Right kidney (tissue), 1 donor: ENCODE measurements at regions not wholly inside any gene's neighbourhood (a gene's known extent, or its start where the extent isn't known, plus 50 kb on each side); places are given as distances from the start of the nearest gene placed in this dataset.
"Not testable (repeated sequence)": the region's sequence is repeated elsewhere in the genome, so short reads cannot be mapped to it uniquely, and the experiment has no call there.

Source experiments
- DNase-seq: peaks from one replicate; pipeline ENCODE4 v3.0.0-alpha.2; 2016

DNA sequence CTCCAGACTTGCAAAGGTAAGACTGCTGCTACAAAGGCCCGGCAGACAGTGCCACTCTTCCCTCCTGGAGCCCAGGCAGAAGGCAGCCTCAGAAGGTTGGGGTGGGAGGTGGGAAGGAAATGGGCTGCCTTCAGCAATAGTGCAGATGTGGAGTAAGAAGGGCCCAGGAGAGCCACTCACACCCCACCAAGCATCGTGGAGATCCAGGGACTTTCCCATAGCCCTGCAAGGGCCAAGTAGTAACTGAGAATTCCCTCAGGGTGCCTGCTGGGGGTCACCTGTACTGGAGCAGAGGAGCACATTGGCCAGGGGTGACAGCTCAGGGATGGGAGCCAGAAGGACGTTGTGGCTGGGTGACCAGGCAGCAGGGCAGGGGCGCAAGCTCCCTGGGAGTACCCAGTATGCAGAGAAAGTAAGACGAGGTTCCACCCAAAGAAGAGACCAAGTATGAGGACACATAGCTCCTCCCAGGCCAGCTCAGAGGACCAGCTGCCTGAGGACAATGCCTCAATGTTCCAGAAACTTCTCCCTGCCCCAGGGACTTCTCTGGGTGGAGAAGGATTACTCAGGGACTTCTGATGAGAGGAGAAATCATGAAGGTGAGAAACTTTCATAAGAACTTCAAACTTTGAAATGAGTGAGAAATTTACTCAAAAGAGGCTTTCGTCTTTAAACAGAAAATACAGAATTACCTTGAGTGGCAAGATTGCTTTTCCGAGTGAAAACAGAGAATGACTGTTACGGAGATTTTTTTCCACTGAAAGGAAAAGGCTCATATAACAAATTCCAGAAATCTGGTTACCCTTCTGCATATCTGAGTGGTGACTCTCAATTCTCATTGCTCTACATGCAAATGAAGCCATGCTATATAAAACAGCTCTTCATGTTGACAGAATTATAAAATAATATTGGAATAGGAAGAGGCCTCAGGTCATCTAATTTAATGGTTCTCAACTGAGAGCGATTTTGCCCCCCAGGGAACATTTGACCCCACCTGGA, 87.9 kb upstream of the TRIO start:
- DNase-seq, result no peak

DNA sequence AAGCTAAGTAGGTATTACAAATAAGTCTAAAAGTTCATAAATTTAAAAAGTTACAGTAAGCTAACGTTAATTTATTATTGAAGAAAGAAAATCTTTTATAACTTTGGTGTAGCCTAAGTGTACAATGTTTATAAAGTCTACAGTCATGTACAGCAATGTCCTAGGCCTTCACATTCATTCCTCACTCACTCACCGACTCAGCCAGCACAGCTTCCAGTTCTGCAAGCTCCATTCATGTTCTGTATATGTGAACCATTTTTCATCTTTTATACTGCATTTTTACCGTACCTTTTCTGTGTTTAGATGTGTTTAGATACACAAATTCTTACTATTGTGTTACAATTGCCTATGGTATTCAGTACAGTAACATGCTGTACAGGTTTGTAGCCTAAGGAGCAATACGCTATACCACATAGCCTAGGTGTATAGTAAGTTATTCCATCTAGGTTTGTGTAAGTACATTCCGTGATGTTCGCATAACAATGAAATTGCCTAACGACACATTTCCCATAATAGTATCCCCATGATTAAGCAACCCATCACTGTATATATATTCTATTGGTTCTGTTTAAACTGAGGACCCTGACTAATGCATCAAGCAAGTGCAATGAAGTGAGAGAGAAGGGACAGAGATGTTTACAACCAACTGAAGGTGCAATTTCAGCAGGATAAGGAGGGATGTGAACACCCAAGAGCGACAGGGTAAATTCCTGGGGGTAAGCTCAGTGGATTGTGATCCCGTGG, 88.9 kb upstream of the TRIO start:
- DNase-seq, result no peak

DNA sequence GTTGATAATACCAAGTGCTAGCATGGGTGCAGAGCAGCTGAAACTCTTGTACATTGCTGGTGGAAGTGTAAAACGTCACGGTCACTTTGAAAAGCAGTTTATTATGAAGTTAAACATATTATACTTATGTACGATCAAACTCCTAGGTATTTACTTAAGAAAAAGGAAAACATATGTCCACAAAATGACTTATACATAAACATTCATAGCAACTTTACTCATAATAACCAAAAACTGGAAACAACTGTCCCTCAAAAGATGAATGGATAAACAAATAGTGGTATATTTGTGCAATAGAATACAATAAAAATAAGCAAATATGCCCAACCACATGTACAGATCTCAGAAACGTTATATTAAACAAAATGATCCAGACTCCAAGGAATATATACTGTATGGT, 92.3 kb upstream of the TRIO start:
- DNase-seq, result no peak

DNA sequence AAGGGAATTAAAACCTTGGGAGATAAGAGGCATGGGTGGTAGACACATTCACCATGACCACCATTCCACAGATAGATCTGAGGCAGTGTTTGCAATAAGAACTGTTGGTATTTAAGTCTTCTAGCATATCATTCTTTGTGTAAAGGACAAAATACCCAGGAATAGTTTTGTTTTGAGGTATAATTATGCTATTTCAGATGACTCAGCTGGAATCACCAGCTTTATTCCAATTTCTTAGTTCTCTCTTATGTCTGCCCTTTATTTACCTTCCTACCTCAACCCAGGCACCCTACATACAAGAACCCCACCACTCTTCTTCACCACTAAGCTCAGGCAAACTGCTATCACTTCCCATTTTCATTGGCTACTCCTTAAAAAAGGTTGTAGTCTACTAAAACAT, 94.7 kb upstream of the TRIO start:
- no peak for DNase-seq

DNA sequence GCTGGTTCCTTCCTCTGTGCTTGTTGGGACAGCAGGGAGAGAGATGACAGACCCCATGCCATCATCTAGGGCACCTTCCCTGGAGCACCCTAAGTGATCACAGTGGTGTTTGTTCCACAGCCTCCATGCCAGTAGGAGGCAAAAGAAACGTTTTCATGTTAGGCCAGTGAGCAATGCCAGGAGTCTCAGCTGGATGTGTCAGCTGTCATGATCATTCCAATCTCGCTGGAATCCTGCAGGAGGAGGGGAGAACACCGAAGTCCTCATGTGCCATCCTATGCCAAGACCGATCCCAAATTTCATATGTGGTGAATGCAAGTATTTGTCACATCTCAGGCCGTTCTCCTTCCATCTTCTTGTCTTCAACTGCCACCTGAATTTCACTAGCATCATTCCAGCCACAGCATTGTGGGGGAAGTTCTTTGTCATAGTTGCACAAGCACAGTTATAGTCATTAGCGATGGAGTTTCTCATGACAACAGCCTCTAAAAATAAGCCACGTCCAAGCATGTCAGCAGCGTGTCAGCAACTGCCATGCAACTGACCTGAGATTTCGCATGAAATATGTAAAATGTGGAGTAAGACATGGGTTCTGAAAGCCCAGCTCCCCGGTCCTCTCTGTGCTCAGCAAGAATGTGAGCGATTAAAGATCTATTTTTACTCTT, 97.2 kb upstream of the DNAH5 start:
- no peak for DNase-seq

DNA sequence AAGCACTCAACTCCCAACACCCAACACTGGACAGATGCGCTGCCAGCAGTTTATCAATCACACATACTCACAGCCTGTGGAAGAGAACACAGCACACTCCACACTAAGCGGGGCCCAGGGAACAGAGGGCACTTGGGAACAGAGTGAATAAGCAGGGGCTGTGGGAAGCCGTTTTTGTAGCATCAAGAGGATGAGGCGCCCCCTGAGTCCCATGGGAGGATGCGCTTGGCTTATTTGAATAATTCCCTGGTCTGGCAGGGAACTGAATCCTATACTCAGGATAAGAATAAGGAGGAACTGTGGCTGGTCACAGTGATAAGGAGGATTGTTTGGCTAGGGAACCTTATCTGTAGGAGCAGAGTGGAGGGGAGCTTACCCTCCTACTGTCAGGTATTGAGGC, 96.1 kb upstream of the DNAH5 start:
- no peak for DNase-seq

DNA sequence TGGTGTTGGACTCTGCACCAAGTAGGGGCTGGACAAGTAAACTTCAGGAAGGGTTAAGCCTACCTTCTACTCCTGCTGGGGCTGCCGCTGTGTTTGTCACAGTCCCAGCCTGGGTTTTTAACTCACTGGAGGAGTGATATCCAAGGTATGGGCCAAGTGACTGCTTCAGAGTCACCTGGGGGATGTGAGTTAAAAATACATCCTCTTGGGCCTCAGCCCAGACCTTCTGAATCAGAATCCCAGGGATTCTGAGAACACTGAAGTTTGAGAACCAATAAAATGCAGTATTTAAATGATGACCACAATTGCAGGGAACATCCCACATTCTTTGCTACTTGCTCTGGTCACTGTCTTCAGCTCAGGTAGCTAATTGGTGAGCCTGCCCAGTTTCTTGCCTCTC, 95.1 kb upstream of the DNAH5 start:
- DNase-seq, result no peak

DNA sequence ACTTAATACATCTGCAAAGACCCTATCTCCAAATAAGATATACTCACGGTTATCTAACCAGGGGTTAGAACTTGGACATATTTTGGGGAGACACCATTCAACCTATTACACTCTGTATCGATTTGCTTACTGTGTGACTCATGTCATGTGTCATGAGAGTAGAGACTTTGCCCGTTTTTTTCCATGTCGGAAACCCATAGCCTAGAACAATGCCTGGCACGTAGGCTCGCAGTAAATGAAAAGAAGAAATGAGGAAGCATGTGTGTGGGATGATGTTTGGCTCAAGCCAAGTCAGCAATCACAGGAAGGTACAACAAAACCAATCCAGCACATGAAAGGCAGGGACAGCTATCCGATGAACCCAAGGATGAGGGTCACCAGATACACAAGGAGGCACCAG, 94.6 kb upstream of the DNAH5 start:
- no peak for DNase-seq

DNA sequence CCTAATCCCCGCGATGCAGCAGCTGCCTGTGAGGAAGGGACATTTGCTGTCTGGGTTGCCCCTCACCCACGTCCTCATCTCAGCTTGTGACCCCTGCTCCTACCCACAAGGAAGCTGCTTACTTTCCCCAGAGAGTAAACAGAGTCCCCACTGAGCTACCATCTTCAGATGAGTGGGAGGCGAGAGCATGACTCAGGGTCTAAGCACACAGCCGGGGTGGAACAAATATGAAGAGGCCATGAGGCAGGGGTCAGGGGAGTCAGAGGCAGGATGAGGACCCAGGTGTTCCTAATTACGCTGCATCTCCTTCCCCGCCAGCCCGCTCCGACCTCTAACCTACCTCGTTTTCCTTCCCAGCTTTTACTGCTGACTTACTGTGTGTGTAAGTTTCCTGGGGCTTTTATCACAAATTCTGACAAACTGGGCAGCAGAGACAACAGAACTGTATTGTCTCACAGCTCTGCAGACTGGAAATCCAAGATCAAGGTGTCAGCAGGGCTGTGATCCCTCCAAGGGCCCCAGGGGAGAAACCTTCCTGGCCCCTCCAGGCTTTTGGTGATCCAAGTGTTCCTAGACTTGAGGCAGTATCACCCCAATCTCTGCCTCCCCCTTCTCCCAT, 94.0 kb upstream of the DNAH5 start:
- DNase-seq, result no peak

DNA sequence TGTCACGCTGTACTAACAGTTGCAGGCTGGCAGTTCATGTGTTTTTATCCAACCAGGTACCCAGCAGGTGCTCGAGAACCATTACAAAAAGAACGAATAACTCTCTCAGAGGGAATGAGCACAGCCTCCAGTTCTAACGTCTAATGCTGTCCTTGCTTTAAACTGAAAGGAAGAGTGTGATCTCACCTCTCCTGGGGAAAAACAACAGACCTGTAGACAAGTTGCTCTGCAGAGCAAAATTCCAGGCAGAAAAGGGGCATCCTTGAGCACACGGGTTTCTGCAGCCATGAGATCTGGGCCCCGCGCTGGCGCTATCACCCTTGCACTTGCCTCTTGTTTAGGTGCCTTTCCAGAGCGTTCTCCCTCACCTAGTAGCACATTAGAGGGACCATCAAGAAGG, 92.5 kb upstream of the DNAH5 start:
- DNase-seq, result peak; percentile 25

DNA sequence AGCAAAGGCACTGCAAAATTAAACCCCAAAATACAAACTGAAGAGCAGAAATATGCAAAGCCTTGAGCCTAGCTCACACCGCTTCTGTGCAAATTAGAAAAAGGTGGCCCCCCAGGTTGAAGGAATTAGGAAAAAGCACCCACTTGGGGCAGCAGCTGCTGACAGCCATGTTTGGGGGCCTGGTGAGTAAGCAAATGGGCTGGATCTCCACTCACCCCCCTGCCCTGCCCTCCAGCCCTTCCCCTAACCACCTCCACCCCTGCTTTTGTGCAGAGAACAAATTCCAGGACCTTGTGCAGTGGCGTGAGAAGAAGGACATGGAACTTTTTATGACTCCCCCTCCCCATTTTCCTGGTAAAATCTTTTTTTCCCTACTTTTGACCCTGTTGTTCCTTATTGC, 92.0 kb upstream of the DNAH5 start:
- no peak for DNase-seq

DNA sequence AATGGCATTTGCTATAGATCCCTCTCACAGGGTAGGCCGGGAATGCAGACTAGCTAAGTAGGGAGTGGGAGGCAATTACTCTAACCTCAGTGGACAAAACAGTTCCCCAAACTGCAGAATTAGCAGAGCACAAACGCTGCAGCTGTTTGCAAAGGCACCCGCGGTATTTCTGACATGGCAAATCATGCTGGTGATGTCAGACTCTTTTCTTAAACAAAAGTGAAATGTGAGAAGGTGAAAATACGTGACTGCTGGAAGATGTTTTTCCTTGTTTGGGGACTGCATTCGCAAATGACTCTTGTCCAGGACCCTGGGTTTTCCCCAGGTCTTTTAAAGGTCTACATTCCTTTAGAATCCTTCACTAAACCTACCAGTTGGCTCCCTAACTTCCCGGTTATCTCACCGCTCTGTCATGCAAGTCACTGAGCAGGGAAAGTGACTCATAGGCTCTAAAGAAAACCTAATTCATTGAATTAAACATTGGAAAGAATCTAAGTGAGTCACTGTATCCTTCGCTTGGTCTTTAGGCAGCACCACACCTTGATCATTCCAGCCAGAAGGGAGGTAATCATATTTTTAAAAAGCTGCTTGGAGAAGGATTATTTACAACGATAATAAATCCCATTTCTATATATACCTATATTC, 91.5 kb upstream of the DNAH5 start:
- peak; percentile 40 for DNase-seq

DNA sequence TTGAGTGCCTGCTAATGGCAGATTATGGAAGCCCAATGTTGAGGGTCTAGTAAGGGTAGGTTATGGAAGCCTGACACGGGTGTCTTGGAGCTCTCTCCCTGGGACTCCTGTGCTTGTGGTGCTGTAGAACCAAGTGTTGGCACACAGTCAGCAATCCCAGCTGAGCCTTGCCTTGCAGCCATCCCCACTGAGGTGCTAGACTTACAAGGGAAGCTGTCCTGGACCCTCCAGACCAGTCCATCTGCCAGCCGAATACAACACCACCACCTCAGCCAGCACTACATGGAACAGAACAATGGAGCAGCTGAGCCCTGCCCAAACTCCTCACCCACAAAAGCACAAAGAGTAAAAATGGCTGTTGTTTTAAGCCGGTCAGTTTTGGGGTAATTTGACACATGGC, 90.5 kb upstream of the DNAH5 start:
- no peak for DNase-seq

DNA sequence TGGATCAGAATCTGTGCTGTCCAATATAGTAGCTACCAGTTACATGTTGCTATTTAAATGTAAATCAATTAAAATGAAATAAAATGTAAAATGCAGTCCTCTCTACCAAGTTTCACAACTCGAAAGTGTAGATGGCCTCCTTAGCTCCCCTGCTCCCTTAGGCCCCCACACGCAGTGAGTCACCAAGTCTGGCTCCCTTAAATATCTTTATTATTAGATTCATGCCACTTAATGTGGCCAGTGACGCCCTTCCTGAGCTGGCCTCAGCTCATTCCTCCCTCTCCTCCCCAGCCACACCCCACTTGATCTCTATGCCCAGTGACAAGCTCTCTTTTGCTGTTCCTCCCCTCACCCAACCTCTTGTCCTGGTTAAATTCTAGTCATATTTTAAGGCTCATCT, 88.4 kb upstream of the DNAH5 start:
- no peak for DNase-seq

DNA sequence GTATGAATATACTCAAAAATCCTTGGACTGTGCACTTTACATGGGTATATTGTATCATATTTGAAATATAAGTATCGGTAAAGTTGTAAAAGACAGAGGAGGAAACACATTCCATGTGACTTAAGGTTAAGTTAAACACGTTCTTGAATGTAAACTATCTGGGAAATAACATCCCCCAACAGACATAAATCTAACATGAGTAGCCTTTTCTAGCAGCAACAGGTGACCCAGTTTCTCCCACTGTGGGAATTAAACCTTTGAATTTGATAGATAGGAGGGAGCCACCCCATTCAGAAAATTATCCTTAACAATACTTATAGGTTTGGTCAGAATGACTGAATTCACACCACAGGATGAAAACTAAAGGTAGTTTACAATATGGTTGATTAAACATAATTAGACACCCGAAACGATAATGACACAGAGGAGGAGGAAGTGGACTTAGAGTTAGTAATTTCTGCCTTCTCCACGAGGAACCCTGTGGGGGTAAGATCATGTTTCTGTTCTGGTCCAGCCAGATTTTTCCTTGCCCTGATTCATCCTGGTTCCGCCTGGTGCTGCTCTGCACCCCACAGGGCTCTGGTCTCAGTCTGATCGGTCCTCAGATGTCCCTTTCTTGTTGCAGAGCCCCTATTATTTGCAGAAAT, 84.6 kb upstream of the DNAH5 start:
- DNase-seq, result no peak

DNA sequence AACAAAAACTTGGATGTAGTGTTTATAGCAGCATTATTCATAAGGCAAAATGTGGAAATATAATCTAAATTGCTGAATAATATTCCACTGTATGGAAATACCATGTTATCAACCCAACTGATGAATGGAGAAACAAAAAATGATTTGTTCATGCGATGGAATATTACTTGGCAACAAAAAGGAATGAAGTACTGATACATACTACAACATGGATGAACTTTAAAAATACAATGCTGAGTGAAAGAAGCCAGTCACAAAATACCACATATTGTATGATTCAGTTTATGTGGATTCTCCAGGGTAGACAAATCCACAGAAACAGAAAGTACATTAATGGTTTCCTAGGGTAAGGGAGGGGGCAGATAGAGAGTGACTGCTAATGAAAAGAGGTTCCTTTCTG, 83.7 kb upstream of the DNAH5 start:
- no peak for DNase-seq

DNA sequence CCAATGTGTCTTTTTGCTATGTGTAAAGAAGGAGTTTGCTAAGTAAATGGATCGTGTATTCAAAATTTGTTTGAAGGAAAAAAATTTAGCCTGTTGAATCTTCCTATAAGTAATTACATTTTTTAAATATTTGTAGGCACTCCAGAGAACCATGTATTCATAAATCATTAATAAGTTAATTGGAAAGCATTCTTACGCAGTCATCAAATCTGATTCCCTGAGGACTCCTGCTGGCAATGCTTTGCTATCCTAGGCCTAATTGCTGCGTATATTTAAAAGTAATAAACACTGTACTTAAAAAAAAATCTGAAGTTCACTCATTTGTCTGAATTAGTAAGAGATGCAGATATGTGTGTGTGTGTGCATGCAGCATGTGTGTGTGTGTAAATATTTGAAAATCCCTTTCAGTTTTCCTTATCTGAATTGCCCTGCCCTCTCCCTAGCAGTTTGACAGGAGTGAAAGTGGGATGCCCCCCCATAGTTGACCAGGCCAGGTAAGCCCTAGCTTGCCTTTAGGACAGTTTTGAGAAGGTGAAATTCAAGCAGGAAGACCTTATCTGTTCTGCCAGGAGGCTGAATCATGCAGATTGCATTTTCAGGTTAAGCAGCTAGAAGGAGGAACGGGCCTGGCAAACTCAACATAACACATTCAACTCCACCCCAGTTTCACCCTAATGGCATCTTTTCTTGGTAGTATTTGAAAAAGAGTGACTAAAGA, 81.2 kb upstream of the DNAH5 start:
- DNase-seq, result no peak

DNA sequence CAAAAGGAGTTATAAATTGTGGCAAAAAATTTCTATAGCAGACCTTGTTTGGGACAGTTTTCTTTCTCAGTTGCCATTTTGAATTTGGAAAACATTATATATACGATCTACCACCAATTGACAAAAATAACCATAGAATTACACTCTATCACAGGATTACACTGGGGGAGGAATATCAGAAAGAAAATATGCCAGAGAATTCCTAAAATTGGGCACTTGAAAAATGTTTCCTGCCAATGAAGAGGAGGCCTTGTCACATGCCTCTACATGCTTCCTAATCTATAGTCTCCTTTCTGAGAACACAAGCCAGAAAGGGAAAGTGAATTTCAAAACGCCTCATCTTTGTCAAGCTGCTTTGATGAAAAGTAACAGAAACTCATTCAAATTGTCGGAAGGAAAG, 78.5 kb upstream of the DNAH5 start:
- DNase-seq, result no peak

DNA sequence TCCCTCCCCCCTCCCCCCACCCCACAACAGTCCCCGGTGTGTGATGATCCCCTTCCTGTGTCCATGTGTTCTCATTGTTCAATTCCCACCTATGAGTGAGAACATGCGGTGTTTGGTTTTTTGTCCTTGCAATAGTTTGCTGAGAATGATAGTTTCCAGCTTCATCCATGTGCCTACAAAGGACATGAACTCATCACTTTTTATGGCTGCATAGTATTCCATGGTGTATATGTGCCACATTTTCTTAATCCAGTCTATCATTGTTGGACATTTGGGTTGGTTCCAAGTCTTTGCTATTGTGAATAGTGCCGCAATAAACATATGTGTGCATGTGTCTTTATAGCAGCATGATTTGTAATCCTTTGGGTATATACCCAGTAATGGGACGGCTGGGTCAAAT, 76.5 kb upstream of the DNAH5 start:
- not testable (repeated sequence) for DNase-seq

DNA sequence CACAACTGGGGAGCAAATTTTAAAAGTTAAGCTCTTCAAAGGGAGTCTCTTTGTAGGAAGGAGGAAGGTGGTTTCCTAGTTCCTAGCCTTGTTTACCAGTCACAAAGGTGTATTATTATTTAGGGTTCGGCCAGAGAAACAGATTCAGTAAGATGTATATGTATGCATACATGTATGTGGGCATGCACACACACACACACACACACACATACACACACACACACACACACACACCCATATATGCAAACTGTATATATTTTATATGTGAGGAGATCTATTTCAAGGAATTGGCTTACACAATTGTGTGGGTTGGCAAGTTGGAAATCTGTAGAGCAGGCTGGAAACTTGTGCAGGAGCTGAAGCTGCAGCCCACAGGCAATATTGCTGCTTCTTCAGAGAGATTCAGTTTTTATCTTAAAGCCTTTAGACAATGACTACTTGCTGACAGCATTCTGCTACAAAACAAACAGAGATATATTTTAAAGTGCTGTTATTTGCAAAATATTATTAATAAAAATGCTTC, 75.3 kb upstream of the DNAH5 start:
- no peak for DNase-seq

DNA sequence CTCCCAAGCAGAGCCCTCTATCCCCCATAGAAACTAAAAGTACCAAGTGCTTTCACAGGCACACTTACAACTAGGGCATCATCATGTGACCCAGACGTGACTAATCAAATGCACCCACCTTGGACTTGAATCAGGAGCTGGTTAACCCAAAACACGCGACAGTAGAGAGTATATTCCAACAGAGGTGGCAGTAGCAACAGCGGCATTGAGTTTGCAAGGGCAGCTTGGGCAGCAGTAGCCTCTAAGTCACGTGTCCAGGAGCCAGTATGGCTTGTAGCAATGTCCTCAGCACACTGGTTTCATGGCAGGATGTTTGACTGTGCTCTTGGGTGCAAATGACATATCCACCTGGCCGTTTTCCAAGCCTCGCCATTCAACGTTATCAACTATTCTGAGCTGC, 73.4 kb upstream of the DNAH5 start:
- no peak for DNase-seq
